ENCODE measurements at regions not wholly inside any gene's neighbourhood (a gene's known extent, or its start where the extent isn't known, plus 50 kb on each side); places are given as distances from the start of the nearest gene placed in this dataset.
A peak's percentile ranks its signal among the peaks of the same experiment; 100 is the strongest.

GRCh38 chr3:5304789-5305683, 117.5 kb downstream of the EDEM1 start (continued):
- TF ChIP-seq REST (IDR thresholded peaks at IDR 0.05; ENCODE audit: borderline replicate concordance), result peak; percentile 75
- no peak for TF ChIP-seq REST (CRISPR knock-in tag; IDR thresholded peaks at IDR 0.05; ENCODE audit: low read depth)
- no peak for TF ChIP-seq RBBP5 (IDR thresholded peaks at IDR 0.05; ENCODE audit: borderline replicate concordance, insufficient read depth, low read length, poor library complexity, severe bottlenecking)
- peak; percentile 39; the same call in 1 of the 2 replicates for TF ChIP-seq SPI1 (IDR thresholded peaks at IDR 0.05; ENCODE audit: borderline replicate concordance, low read depth, low read length)
- 0 out of 2 replicates have a peak, but pooled peaks have one; percentile 10 for TF ChIP-seq KLF16 (IDR thresholded peaks at IDR 0.05)
- peak; percentile 92 to 94 for TF ChIP-seq RAD21 (CRISPR knock-in tag; conservative IDR thresholded peaks at IDR 0.05 in 1 of 2, IDR thresholded peaks at IDR 0.05 in 1 of 2)
- no peak for TF ChIP-seq ZC3H4 (CRISPR knock-in tag; IDR thresholded peaks at IDR 0.05; ENCODE audit: borderline replicate concordance)
- no peak for TF ChIP-seq TAF1 (IDR thresholded peaks at IDR 0.05; ENCODE audit: control insufficient read depth, extremely low read depth, insufficient read depth, low read length, severe bottlenecking)
- no peak for TF ChIP-seq BCL6 (CRISPR knock-in tag; IDR thresholded peaks at IDR 0.05)
- TF ChIP-seq BDP1 (IDR thresholded peaks at IDR 0.05; ENCODE audit: insufficient read depth, insufficient read length), result no peak
- TF ChIP-seq, protein P1, sequence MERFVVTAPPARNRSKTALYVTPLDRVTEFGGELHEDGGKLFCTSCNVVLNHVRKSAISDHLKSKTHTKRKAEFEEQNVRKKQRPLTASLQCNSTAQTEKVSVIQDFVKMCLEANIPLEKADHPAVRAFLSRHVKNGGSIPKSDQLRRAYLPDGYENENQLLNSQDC (CRISPR knock-in tag; IDR thresholded peaks at IDR 0.05), result no peak
- TF ChIP-seq DEAF1 (CRISPR knock-in tag; IDR thresholded peaks at IDR 0.05), result peak; percentile 83
